ENCODE measurements at regions not wholly inside any gene's neighbourhood (a gene's known extent, or its start where the extent isn't known, plus 50 kb on each side); places are given as distances from the start of the nearest gene placed in this dataset.

- Histone ChIP-seq H2AFZ (replicated peaks; ENCODE audit: low read length, poor library complexity) (no peak overlapping the region), H2BK15ac (ENCODE audit: low read depth, low read length) (no peak overlapping the region), H2AK5ac (ENCODE audit: low read depth, low read length) (no peak overlapping the region), H2AK9ac (replicated peaks; ENCODE audit: low read depth, low read length, poor library complexity) (no peak overlapping the region), H3K36me3 (ENCODE audit: control insufficient read depth, insufficient read depth, low read length) (no peaks in the 10 kb centered on the region), H4K20me1 (ENCODE audit: insufficient read depth, low read length) (no peaks in the 10 kb centered on the region), H3K4me1 (ENCODE audit: control insufficient read depth, insufficient read depth, low read length) (no peaks in the 10 kb centered on the region), H3K23ac (ENCODE audit: low read depth, low read length) (no peak overlapping the region), H4K5ac (ENCODE audit: low read depth, low read length) (no peak overlapping the region), H3K9me3 (ENCODE audit: control insufficient read depth, insufficient read depth, low read length) (no peaks in the 10 kb centered on the region), H3K4ac (ENCODE audit: low read depth, low read length) (no peak overlapping the region), H3K14ac (replicated peaks; ENCODE audit: low read depth, low read length) (no peak overlapping the region), H3K79me1 (ENCODE audit: low read depth in 1 of 2, low read length in 2 of 2) (no peaks in the 10 kb centered on the region), H3K18ac (ENCODE audit: low read depth, low read length) (no peak overlapping the region), H3K27me3 (ENCODE audit: control insufficient read depth, insufficient read depth, low read length) (no peaks in the 10 kb centered on the region), H4K8ac (ENCODE audit: low read depth in 2 of 2, low read length in 2 of 2) (no peak overlapping the region), H2BK5ac (ENCODE audit: low read depth, low read length, poor library complexity, severe bottlenecking) (no peak overlapping the region), H2BK120ac (ENCODE audit: low read depth, low read length) (no peak overlapping the region), H4K91ac (ENCODE audit: insufficient read depth, low read depth, low read length) (no peak overlapping the region), H3K4me3 (ENCODE audit: insufficient read depth, low read depth, low read length) (no peak overlapping the region), H3K9ac (ENCODE audit: low read depth, low read length) (no peak overlapping the region), H3K56ac (ENCODE audit: extremely low read depth, insufficient read depth, low read length) (no peak overlapping the region), H3K27ac (ENCODE audit: insufficient read depth, low read length) (no peak overlapping the region), H3K9me1 (ENCODE audit: insufficient read depth, low read length) (no peaks in the 10 kb centered on the region), H3K4me2 (ENCODE audit: low read depth, low read length) (no peak overlapping the region), H2BK20ac (ENCODE audit: low read depth, low read length) (no peak overlapping the region)
- TF ChIP-seq RFX5 (IDR thresholded peaks at IDR 0.05; ENCODE audit: low read depth, low read length) (no peak), RCOR1 (IDR thresholded peaks at IDR 0.05; ENCODE audit: insufficient replicate concordance, low read length) (no peak)
- TF ChIP-seq, protein P1, sequence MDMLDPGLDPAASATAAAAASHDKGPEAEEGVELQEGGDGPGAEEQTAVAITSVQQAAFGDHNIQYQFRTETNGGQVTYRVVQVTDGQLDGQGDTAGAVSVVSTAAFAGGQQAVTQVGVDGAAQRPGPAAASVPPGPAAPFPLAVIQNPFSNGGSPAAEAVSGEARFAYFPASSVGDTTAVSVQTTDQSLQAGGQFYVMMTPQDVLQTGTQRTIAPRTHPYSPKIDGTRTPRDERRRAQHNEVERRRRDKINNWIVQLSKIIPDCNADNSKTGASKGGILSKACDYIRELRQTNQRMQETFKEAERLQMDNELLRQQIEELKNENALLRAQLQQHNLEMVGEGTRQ (IDR thresholded peaks at IDR 0.05; ENCODE audit: low read depth, low read length) = no peak
- in situ Hi-C loops (cut with MboI; ENCODE audit: low sequenced_read_pairs) = no loop called here
- intact Hi-C loops (cut with micrococcal nuclease) = no loop called here
- ATAC-seq (ENCODE audit: low read depth) (no peak), DNase-seq (no peak)
- no TSS peak for BruUV-seq (replicated peaks)
- ChIA-PET POLR2A (ENCODE audit: unreplicated experiment) (no interaction called here), CTCF (no interaction called here)
- dilution Hi-C loops (cut with HindIII; ENCODE audit: low sequenced_read_pairs, unreplicated experiment) = no loop called here
Measured at GRCh38 chr5:106660681-106661080, 1010.1 kb downstream of the EFNA5 start.

Measured in IMR-90 (cell line).